ENCODE measurements at regions not wholly inside any gene's neighbourhood (a gene's known extent, or its start where the extent isn't known, plus 50 kb on each side); places are given as distances from the start of the nearest gene placed in this dataset.

DNA sequence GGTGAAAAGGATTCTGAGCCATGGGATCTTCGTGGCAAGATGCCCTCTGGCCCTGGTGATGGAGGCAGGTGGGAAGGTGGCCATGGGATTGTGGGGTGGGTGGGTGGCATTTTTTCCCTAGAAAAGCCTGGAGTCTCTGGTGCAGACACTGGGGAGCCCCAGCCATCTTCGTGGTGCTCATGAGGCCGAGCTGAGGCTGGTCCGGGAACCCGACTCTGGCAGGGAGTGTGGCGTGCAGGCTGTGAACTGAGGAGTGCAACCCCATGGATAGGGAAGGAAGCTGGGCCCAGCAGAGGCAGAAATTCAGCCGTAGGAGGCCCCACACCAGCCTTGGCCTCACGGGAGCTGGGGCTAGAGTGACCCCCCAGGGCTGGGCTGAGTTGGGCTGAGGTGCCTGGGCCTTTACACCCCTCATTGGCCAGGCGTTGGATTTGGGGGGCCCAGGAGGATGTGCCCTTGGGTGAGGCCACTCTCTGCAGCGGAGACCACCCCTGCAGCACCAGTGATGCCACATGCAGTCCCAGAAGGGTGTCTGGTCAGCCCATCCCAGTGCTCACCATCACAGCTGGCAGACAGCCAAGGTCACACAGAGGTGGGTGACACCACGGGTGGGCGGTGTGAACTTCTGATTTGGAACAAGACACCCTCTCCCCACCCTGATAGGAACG, 115.6 kb upstream of the HDAC4 start:
- TF ChIP-seq, protein P1, sequence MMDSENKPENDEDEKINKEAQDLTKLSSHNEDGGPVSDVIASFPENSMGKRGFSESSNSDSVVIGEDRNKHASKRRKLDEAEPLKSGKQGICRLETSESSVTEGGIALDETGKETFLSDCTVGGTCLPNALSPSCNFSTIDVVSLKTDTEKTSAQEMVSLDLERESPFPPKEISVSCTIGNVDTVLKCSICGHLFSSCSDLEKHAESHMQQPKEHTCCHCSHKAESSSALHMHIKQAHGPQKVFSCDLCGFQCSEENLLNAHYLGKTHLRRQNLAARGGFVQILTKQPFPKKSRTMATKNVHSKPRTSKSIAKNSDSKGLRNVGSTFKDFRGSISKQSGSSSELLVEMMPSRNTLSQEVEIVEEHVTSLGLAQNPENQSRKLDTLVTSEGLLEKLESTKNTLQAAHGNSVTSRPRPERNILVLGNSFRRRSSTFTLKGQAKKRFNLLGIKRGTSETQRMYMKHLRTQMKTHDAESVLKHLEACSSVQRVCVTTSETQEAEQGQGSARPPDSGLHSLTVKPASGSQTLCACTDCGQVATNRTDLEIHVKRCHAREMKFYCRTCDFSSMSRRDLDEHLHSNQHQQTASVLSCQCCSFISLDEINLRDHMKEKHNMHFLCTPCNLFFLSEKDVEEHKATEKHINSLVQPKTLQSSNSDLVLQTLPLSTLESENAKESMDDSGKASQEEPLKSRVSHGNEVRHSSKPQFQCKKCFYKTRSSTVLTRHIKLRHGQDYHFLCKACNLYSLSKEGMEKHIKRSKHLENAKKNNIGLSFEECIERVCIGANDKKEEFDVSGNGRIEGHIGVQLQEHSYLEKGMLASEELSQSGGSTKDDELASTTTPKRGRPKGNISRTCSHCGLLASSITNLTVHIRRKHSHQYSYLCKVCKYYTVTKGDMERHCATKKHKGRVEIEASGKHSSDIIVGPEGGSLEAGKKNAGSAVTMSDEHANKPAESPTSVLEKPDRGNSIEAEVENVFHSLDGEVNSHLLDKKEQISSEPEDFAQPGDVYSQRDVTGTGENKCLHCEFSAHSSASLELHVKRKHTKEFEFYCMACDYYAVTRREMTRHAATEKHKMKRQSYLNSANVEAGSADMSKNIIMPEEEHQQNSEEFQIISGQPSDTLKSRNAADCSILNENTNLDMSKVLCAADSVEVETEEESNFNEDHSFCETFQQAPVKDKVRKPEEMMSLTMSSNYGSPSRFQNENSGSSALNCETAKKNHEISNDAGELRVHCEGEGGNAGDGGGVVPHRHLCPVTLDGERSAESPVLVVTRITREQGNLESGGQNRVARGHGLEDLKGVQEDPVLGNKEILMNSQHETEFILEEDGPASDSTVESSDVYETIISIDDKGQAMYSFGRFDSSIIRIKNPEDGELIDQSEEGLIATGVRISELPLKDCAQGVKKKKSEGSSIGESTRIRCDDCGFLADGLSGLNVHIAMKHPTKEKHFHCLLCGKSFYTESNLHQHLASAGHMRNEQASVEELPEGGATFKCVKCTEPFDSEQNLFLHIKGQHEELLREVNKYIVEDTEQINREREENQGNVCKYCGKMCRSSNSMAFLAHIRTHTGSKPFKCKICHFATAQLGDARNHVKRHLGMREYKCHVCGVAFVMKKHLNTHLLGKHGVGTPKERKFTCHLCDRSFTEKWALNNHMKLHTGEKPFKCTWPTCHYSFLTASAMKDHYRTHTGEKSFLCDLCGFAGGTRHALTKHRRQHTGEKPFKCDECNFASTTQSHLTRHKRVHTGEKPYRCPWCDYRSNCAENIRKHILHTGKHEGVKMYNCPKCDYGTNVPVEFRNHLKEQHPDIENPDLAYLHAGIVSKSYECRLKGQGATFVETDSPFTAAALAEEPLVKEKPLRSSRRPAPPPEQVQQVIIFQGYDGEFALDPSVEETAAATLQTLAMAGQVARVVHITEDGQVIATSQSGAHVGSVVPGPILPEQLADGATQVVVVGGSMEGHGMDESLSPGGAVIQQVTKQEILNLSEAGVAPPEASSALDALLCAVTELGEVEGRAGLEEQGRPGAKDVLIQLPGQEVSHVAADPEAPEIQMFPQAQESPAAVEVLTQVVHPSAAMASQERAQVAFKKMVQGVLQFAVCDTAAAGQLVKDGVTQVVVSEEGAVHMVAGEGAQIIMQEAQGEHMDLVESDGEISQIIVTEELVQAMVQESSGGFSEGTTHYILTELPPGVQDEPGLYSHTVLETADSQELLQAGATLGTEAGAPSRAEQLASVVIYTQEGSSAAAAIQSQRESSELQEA (IDR thresholded peaks at IDR 0.05; ENCODE audit: low read depth) = no peak
- no peak for TF ChIP-seq POLR2AphosphoS5 (IDR thresholded peaks at IDR 0.05; ENCODE audit: control insufficient read depth, insufficient read depth, low read depth, low read length)
